Suprapubic skin (tissue), 4 donors: ENCODE measurements at regions not wholly inside any gene's neighbourhood (a gene's known extent, or its start where the extent isn't known, plus 50 kb on each side); places are given as distances from the start of the nearest gene placed in this dataset.

ENCODE experiments used
- DNase-seq, 2 donors: peaks; one replicate each; pipeline ENCODE4 v3.0.0-alpha.2; 2019; ENCODE audit warnings: low spot score in 2 of 2
- H3K27ac ChIP-seq: fragments of 200-600 bp; sonication (generic); one replicate; pipeline ENCODE4 v1.5.1; 2019
- H3K27me3 ChIP-seq: fragments of 200-600 bp; sonication (generic); one replicate; pipeline ENCODE4 v1.5.1; 2019
- H3K36me3 ChIP-seq: fragments of 200-600 bp; sonication (generic); one replicate; pipeline ENCODE4 v1.5.1; 2019
- H3K4me1 ChIP-seq: fragments of 200-600 bp; sonication (generic); one replicate; pipeline ENCODE4 v1.5.1; 2019
- H3K4me3 ChIP-seq: fragments of 200-600 bp; sonication (generic); one replicate; pipeline ENCODE4 v1.5.1; 2019; ENCODE audit warnings: mild to moderate bottlenecking
- H3K9me3 ChIP-seq: fragments of 200-600 bp; sonication (generic); one replicate; pipeline ENCODE4 v1.5.1; 2019
- CTCF ChIP-seq, 2 donors: fragments of 200-600 bp in 1 of 2; fragments of 450-650 bp in 1 of 2; sonication (generic) in 1 of 2; IDR thresholded peaks; one replicate each; pipeline ENCODE4 v1.5.1; 2016 to 2019; ENCODE audit warnings: antibody characterized with exemption in 2 of 2, mild to moderate bottlenecking in 1 of 2, moderate library complexity in 1 of 2
- EP300 ChIP-seq: sonication (generic); formaldehyde crosslinking; IDR thresholded peaks from one replicate; pipeline ENCODE4 v1.6.1; 2017; ENCODE audit warnings: antibody characterized with exemption
- POLR2A ChIP-seq, 2 donors: fragments of 450-650 bp; IDR thresholded peaks; one replicate each; pipeline ENCODE4 v1.6.1; 2017; ENCODE audit warnings: antibody characterized with exemption in 2 of 2, mild to moderate bottlenecking in 2 of 2, moderate library complexity in 2 of 2
- POLR2AphosphoS5 ChIP-seq, 3 donors: sonication (generic); formaldehyde crosslinking; IDR thresholded peaks; one replicate each; pipeline ENCODE4 v1.6.1; 2017; ENCODE audit warnings: antibody characterized with exemption in 3 of 3
- WGBS: methylation state at CpG from one replicate; pipeline ENCODE4 v1.1.5; 2018; 5-methylcytosine and 5-hydroxymethylcytosine counted together

GRCh38 chr1:72648465-72648864, 366.1 kb upstream of the NEGR1 start:
- Histone ChIP-seq H3K27me3 (no peaks in the 10 kb centered on the region), H3K4me3 (no peak overlapping the region), H3K27ac (no peak overlapping the region), H3K9me3 (no peaks in the 10 kb centered on the region), H3K36me3 (no peaks in the 10 kb centered on the region), H3K4me1 (no peaks in the 10 kb centered on the region)
- WGBS = 60% methylated on average over 1 of the region's 5 CpGs
- DNase-seq = no peak
- TF ChIP-seq POLR2AphosphoS5 (IDR thresholded peaks at IDR 0.05) (no peak), CTCF (IDR thresholded peaks at IDR 0.05) (no peak), POLR2A (IDR thresholded peaks at IDR 0.05) (no peak), EP300 (no peak)

GRCh38 chr1:72643142-72643541, 360.8 kb upstream of the NEGR1 start:
- Histone ChIP-seq H3K27ac (no peak overlapping the region), H3K4me3 (no peak overlapping the region), H3K27me3 (no peaks in the 10 kb centered on the region), H3K36me3 (no peaks in the 10 kb centered on the region), H3K9me3 (no peaks in the 10 kb centered on the region), H3K4me1 (no peaks in the 10 kb centered on the region)
- DNase-seq = no peak
- TF ChIP-seq EP300 = no peak
- no peak for TF ChIP-seq CTCF (IDR thresholded peaks at IDR 0.05)
- no peak for TF ChIP-seq POLR2A (IDR thresholded peaks at IDR 0.05)
- TF ChIP-seq POLR2AphosphoS5 (IDR thresholded peaks at IDR 0.05) = no peak
- WGBS = 86% methylated on average over 2 of the region's 2 CpGs

DNA sequence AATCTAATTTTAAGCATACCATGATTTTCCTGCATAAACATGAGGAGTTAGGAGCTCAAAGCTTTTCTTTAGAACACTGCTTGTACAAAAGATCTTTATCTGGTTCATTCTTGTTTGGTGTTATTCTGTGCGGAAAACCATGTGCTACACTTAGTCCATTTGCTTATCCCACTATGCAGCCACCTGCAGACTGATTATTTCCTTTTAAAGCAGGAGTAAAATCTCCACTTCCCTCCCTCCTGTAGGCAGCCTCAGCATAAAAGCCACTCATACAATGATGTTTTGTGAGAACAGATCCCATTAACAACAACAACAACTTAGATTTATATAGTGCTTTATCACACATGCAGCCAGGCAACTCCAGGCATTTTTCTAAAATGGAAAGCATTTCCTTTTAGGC, 355.3 kb upstream of the NEGR1 start:
- no peak for TF ChIP-seq CTCF (IDR thresholded peaks at IDR 0.05)
- TF ChIP-seq POLR2AphosphoS5 (IDR thresholded peaks at IDR 0.05) = no peak
- TF ChIP-seq EP300 = no peak
- no peak for TF ChIP-seq POLR2A (IDR thresholded peaks at IDR 0.05)
- Histone ChIP-seq H3K27me3 (no peaks in the 10 kb centered on the region), H3K36me3 (no peaks in the 10 kb centered on the region), H3K9me3 (no peaks in the 10 kb centered on the region), H3K4me1 (peaks cover 2% of the 10 kb centered on the region), H3K4me3 (no peak overlapping the region), H3K27ac (no peak overlapping the region)
- no peak for DNase-seq
- 68% methylated on average over 1 of the region's 1 CpG for WGBS

GRCh38 chr1:72636631-72637030, 354.3 kb upstream of the NEGR1 start:
- Histone ChIP-seq H3K4me1 (peaks cover 2% of the 10 kb centered on the region), H3K9me3 (no peaks in the 10 kb centered on the region), H3K27me3 (no peaks in the 10 kb centered on the region), H3K4me3 (no peak overlapping the region), H3K27ac (no peak overlapping the region), H3K36me3 (no peaks in the 10 kb centered on the region)
- DNase-seq = no peak
- WGBS = 47% methylated on average over 2 of the region's 2 CpGs
- TF ChIP-seq CTCF (IDR thresholded peaks at IDR 0.05) (no peak), POLR2A (IDR thresholded peaks at IDR 0.05) (no peak), POLR2AphosphoS5 (IDR thresholded peaks at IDR 0.05) (no peak), EP300 (no peak)

DNA sequence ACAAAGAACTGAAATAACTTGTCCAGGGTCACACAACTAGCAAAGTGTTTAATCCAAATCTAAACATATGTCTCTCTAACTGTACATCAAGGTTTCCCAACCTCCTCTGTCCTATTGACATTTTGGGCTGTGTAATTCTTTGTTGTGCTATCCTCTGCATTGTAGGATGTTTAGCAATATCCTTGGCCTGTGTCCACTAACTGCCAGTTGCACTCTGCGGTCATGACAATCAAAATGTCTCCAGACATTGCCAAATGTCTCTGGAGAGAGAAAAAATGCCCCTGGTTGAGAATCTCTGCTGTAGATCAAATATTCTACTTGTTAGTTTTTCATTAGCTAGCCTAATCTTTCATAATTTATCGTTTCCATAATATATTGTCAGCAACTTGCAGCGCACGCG, 353.4 kb upstream of the NEGR1 start:
- H3K4me1 ChIP-seq = peaks cover 2% of the 10 kb centered on the region
- H3K27ac ChIP-seq = no peak overlapping the region
- 62% methylated on average over 5 of the region's 5 CpGs for WGBS
- no peaks in the 10 kb centered on the region for H3K27me3 ChIP-seq
- H3K4me3 ChIP-seq = no peak overlapping the region
- H3K9me3 ChIP-seq = no peaks in the 10 kb centered on the region
- DNase-seq = no peak
- TF ChIP-seq CTCF (IDR thresholded peaks at IDR 0.05) = no peak
- TF ChIP-seq POLR2AphosphoS5 (IDR thresholded peaks at IDR 0.05) = no peak
- no peak for TF ChIP-seq EP300
- no peak for TF ChIP-seq POLR2A (IDR thresholded peaks at IDR 0.05)
- no peaks in the 10 kb centered on the region for H3K36me3 ChIP-seq
